Ammon's horn (tissue), 1 donor: ENCODE measurements at regions not wholly inside any gene's neighbourhood (a gene's known extent, or its start where the extent isn't known, plus 50 kb on each side); places are given as distances from the start of the nearest gene placed in this dataset.

Experiments used
- DNase-seq: peaks from one replicate; pipeline ENCODE4 v3.0.0-alpha.2; 2016; ENCODE audit warnings: low spot score

GRCh38 chr7:54701982-54702381, 57.0 kb downstream of the SEC61G start:
- DNase-seq, result no peak

- DNase-seq, result no peak
Observed at GRCh38 chr7:54699715-54700114, 59.3 kb downstream of the SEC61G start.

GRCh38 chr7:54697659-54698186, 61.3 kb downstream of the SEC61G start:
- no peak for DNase-seq

- DNase-seq, result no peak
Observed at GRCh38 chr7:54690892-54691291, 68.1 kb downstream of the SEC61G start.

- DNase-seq, result no peak
Observed at GRCh38 chr7:54690050-54690443, 69.0 kb downstream of the SEC61G start.

GRCh38 chr7:54689394-54690049, 69.5 kb downstream of the SEC61G start:
- DNase-seq, result peak; percentile 27

- DNase-seq, result no peak
Observed at GRCh38 chr7:54687462-54688212, 71.4 kb downstream of the SEC61G start.

GRCh38 chr7:54680377-54681005, 78.5 kb downstream of the SEC61G start:
- no peak for DNase-seq

GRCh38 chr7:54679490-54679817, 79.6 kb downstream of the SEC61G start:
- DNase-seq, result no peak

GRCh38 chr7:54678763-54679489, 80.1 kb downstream of the SEC61G start:
- DNase-seq, result no peak

GRCh38 chr7:54674891-54675290, 84.1 kb downstream of the SEC61G start:
- DNase-seq, result no peak

GRCh38 chr7:54672519-54672918, 86.5 kb downstream of the SEC61G start:
- no peak for DNase-seq

- DNase-seq, result peak; percentile 71
Observed at GRCh38 chr7:54664235-54665228, 94.5 kb downstream of the SEC61G start.

- no peak for DNase-seq
Observed at GRCh38 chr7:54663603-54664234, 95.3 kb downstream of the SEC61G start.

GRCh38 chr7:54663186-54663585, 95.8 kb downstream of the SEC61G start:
- DNase-seq, result no peak

- DNase-seq, result no peak
Observed at GRCh38 chr7:54662701-54663100, 96.3 kb downstream of the SEC61G start.

GRCh38 chr7:54653905-54654304, 105.1 kb downstream of the SEC61G start:
- no peak for DNase-seq

- no peak for DNase-seq
Observed at GRCh38 chr7:54643064-54643463, 100.9 kb downstream of the VSTM2A start.

- DNase-seq, result no peak
Observed at GRCh38 chr7:54637712-54638396, 95.7 kb downstream of the VSTM2A start.

GRCh38 chr7:54632696-54633095, 90.5 kb downstream of the VSTM2A start:
- no peak for DNase-seq
